Neuronal stem cell (in vitro differentiated cells): ENCODE measurements at regions not wholly inside any gene's neighbourhood (a gene's known extent, or its start where the extent isn't known, plus 50 kb on each side); places are given as distances from the start of the nearest gene placed in this dataset.

Experiments used
- DNase-seq: peaks from one replicate; pipeline ENCODE4 v3.0.0-alpha.2; 2013; ENCODE audit warnings: low spot score
- H2AFZ ChIP-seq: one replicate; pipeline ENCODE4 v1.6.1; 2013; ENCODE audit warnings: mild to moderate bottlenecking, low read length, inconsistent platforms
- H2AK5ac ChIP-seq: 2 replicates; pipeline ENCODE4 v1.6.1; 2013; ENCODE audit warnings: low read depth, mild to moderate bottlenecking, inconsistent platforms, low read length, moderate library complexity, mixed read lengths
- H2BK120ac ChIP-seq: 2 replicates; pipeline ENCODE4 v1.6.1; 2013; ENCODE audit warnings: low read depth, mild to moderate bottlenecking, inconsistent platforms, low read length, moderate library complexity, mixed read lengths
- H2BK12ac ChIP-seq: one replicate; pipeline ENCODE4 v1.6.1; 2013; ENCODE audit warnings: low read length, inconsistent platforms
- H2BK15ac ChIP-seq: 2 replicates; pipeline ENCODE4 v1.6.1; 2013; ENCODE audit warnings: mild to moderate bottlenecking, low read length, inconsistent platforms, mixed read lengths
- H2BK5ac ChIP-seq: one replicate; pipeline ENCODE4 v1.6.1; 2013; ENCODE audit warnings: inconsistent platforms, mild to moderate bottlenecking, low read length, moderate library complexity
- H3K14ac ChIP-seq: one replicate; pipeline ENCODE4 v1.6.1; 2013; ENCODE audit warnings: low read length, inconsistent platforms
- H3K18ac ChIP-seq: 2 replicates; pipeline ENCODE4 v1.6.1; 2013; ENCODE audit warnings: low read length, inconsistent platforms
- H3K23ac ChIP-seq: 2 replicates; pipeline ENCODE4 v1.6.1; 2013; ENCODE audit warnings: low read depth, mild to moderate bottlenecking, mixed read lengths, low read length, inconsistent platforms; ENCODE audit not compliant: poor library complexity
- H3K27ac ChIP-seq: replicated peaks from 3 replicates; pipeline ENCODE4 v1.5.1; 2013; ENCODE audit warnings: low read length, inconsistent platforms
- H3K27me3 ChIP-seq, 3 experiments: 2 replicates each; pipeline ENCODE4 v1.6.1; 2013; ENCODE audit warnings: low read length in 3 of 3, mild to moderate bottlenecking in 2 of 3, inconsistent platforms in 1 of 3, low read depth in 1 of 3, mixed read lengths in 1 of 3, moderate library complexity in 1 of 3; ENCODE audit not compliant: control insufficient read depth in 3 of 3, insufficient read depth in 3 of 3
- H3K36me3 ChIP-seq, 2 donors: replicated peaks in 1 of 2; 2 replicates each; pipeline ENCODE4 v1.6.1; 2013; ENCODE audit warnings: low read length in 2 of 2; ENCODE audit not compliant: control insufficient read depth in 2 of 2, insufficient read depth in 2 of 2
- H3K4ac ChIP-seq: 2 replicates; pipeline ENCODE4 v1.6.1; 2013; ENCODE audit warnings: inconsistent platforms, mild to moderate bottlenecking, low read length, moderate library complexity
- H3K4me1 ChIP-seq, 2 donors: 1 replicate in 1 of 2; 2 replicates in 1 of 2; pipeline ENCODE4 v1.6.1; 2013; ENCODE audit warnings: low read length in 2 of 2, low read depth in 1 of 2; ENCODE audit not compliant: control insufficient read depth in 2 of 2, insufficient read depth in 1 of 2
- H3K4me2 ChIP-seq: one replicate; pipeline ENCODE4 v1.6.1; 2013; ENCODE audit warnings: mild to moderate bottlenecking, low read length, inconsistent platforms; ENCODE audit not compliant: insufficient read depth, poor library complexity, severe bottlenecking
- H3K4me3 ChIP-seq, 2 donors: 2 replicates each; pipeline ENCODE4 v1.5.1; 2013; ENCODE audit warnings: low read length in 2 of 2, mild to moderate bottlenecking in 2 of 2, inconsistent platforms in 1 of 2, moderate library complexity in 1 of 2
- H3K79me1 ChIP-seq: one replicate; pipeline ENCODE4 v1.6.1; 2013; ENCODE audit warnings: low read depth, mild to moderate bottlenecking, inconsistent platforms, low read length, moderate library complexity
- H3K9ac ChIP-seq: one replicate; pipeline ENCODE4 v1.6.1; 2013; ENCODE audit warnings: mild to moderate bottlenecking, low read depth, low read length, inconsistent platforms; ENCODE audit not compliant: poor library complexity
- H3K9me3 ChIP-seq, 2 donors: replicated peaks in 1 of 2; 2 replicates each; pipeline versions ENCODE3 to v1.6.1; 2013; ENCODE audit warnings: low read length in 2 of 2, mild to moderate bottlenecking in 2 of 2, inconsistent platforms in 1 of 2, low read depth in 1 of 2, mixed read lengths in 1 of 2, moderate library complexity in 1 of 2; ENCODE audit not compliant: control insufficient read depth in 2 of 2, insufficient read depth in 1 of 2
- H4K8ac ChIP-seq: one replicate; pipeline ENCODE4 v1.6.1; 2013; ENCODE audit warnings: low read depth, mild to moderate bottlenecking, inconsistent platforms, low read length, moderate library complexity
- H4K91ac ChIP-seq: one replicate; pipeline ENCODE4 v1.6.1; 2013; ENCODE audit warnings: low read length, low read depth, mild to moderate bottlenecking, inconsistent platforms; ENCODE audit not compliant: poor library complexity
- WGBS, 2 donors: extraction: QIAGEN DNeasy Blood & Tissue Kit; methylation state at CpG; one replicate each; pipeline ENCODE4 v1.1.7; 2013; ENCODE audit warnings: missing lambda C conversion rate in 2 of 2, mixed read lengths in 1 of 2; ENCODE audit not compliant: insufficient read length in 2 of 2, insufficient replicate concordance in 1 of 2; ENCODE audit errors: extremely low coverage in 2 of 2; 5-methylcytosine and 5-hydroxymethylcytosine counted together

GRCh38 chr9:110129425-110129824, 78.5 kb downstream of the C9orf152 start:
- H3K27me3 ChIP-seq, result no peaks in the 10 kb centered on the region
- H2AFZ ChIP-seq, result no peak overlapping the region
- H3K4me1 ChIP-seq, result peaks cover 27 to 52% of the 10 kb centered on the region in 2 donors
- no peak for DNase-seq
- no peak overlapping the region for H3K4me2 ChIP-seq
- H3K9me3 ChIP-seq, result no peaks in the 10 kb centered on the region
- H3K4ac ChIP-seq, result no peak overlapping the region
- H3K27ac ChIP-seq, result no peak overlapping the region
- H2AK5ac ChIP-seq, result no peak overlapping the region
- no peaks in the 10 kb centered on the region for H3K79me1 ChIP-seq
- H4K91ac ChIP-seq, result no peak overlapping the region
- H2BK15ac ChIP-seq, result no peak overlapping the region
- no peak overlapping the region for H4K8ac ChIP-seq
- peaks cover 0 to 39% of the 10 kb centered on the region in 2 donors for H3K36me3 ChIP-seq
- H2BK12ac ChIP-seq, result no peak overlapping the region
- no peak overlapping the region for H3K23ac ChIP-seq
- no peak overlapping the region for H3K9ac ChIP-seq
- no CpG with 5 or more reads among the region's 1 CpG for WGBS, 2 donors
- no peak overlapping the region for H3K4me3 ChIP-seq
- H2BK120ac ChIP-seq, result no peak overlapping the region
- H3K18ac ChIP-seq, result no peak overlapping the region
- H3K14ac ChIP-seq, result no peak overlapping the region
- H2BK5ac ChIP-seq, result no peak overlapping the region

- Histone ChIP-seq H2BK120ac (no peak overlapping the region), H3K9ac (no peak overlapping the region), H3K14ac (no peak overlapping the region), H3K9me3 (no peaks in the 10 kb centered on the region), H3K18ac (no peak overlapping the region), H3K4me3 (no peak overlapping the region), H2BK12ac (no peak overlapping the region), H4K91ac (no peak overlapping the region), H3K27ac (no peak overlapping the region), H2BK15ac (no peak overlapping the region), H3K4me2 (no peak overlapping the region), H4K8ac (no peak overlapping the region), H3K4ac (no peak overlapping the region), H2AFZ (no peak overlapping the region), H3K79me1 (no peaks in the 10 kb centered on the region), H3K4me1 (peaks cover 20 to 47% of the 10 kb centered on the region in 2 donors), H2AK5ac (no peak overlapping the region), H2BK5ac (no peak overlapping the region), H3K23ac (no peak overlapping the region), H3K27me3 (no peaks in the 10 kb centered on the region), H3K36me3 (peaks cover 0 to 39% of the 10 kb centered on the region in 2 donors)
- WGBS, 2 donors, result no CpG with 5 or more reads among the region's 3 CpGs
- DNase-seq, result no peak
These were observed 77.7 kb downstream of the C9orf152 start for GRCh38 chr9:110130211-110130610.

GRCh38 chr9:110130791-110131416, 77.1 kb downstream of the C9orf152 start:
- no peak overlapping the region for H3K14ac ChIP-seq

GRCh38 chr9:110131499-110131898, 76.5 kb downstream of the C9orf152 start:
- H2BK120ac ChIP-seq, result no peak overlapping the region
- H4K8ac ChIP-seq, result no peak overlapping the region
- no peaks in the 10 kb centered on the region for H3K27me3 ChIP-seq
- H2BK12ac ChIP-seq, result no peak overlapping the region
- H3K18ac ChIP-seq, result no peak overlapping the region
- no CpG with 5 or more reads among the region's 2 CpGs for WGBS, 2 donors
- peak; percentile 38 for DNase-seq
- H3K4ac ChIP-seq, result no peak overlapping the region
- no peak overlapping the region for H3K23ac ChIP-seq
- no peak overlapping the region for H2BK15ac ChIP-seq
- no peak overlapping the region for H3K4me3 ChIP-seq
- H3K9ac ChIP-seq, result no peak overlapping the region
- H3K36me3 ChIP-seq, result peaks cover 6 to 52% of the 10 kb centered on the region in 2 donors
- no peak overlapping the region for H3K4me2 ChIP-seq
- H2BK5ac ChIP-seq, result no peak overlapping the region
- H4K91ac ChIP-seq, result no peak overlapping the region
- H3K27ac ChIP-seq, result peak overlapping the region; percentile 60
- no peak overlapping the region for H3K14ac ChIP-seq
- no peak overlapping the region for H2AFZ ChIP-seq
- H2AK5ac ChIP-seq, result no peak overlapping the region
- H3K4me1 ChIP-seq, result peaks cover 10 to 37% of the 10 kb centered on the region in 2 donors
- no peaks in the 10 kb centered on the region for H3K79me1 ChIP-seq
- no peaks in the 10 kb centered on the region for H3K9me3 ChIP-seq

More at GRCh38 chr9:110130791-110131416, 77.1 kb downstream of the C9orf152 start:
- Histone ChIP-seq H2BK12ac (no peak overlapping the region), H3K9ac (no peak overlapping the region), H3K36me3 (peaks cover 0 to 46% of the 10 kb centered on the region in 2 donors), H2AFZ (no peak overlapping the region), H3K23ac (no peak overlapping the region), H3K9me3 (no peaks in the 10 kb centered on the region), H2BK15ac (no peak overlapping the region), H3K18ac (no peak overlapping the region), H3K4me1 (peaks cover 14 to 41% of the 10 kb centered on the region in 2 donors), H3K27me3 (no peaks in the 10 kb centered on the region), H2BK5ac (no peak overlapping the region), H3K79me1 (no peaks in the 10 kb centered on the region), H3K4ac (no peak overlapping the region), H3K4me3 (no peak overlapping the region), H3K27ac (peak overlapping the region; percentile 36), H3K4me2 (no peak overlapping the region), H4K8ac (no peak overlapping the region), H2BK120ac (no peak overlapping the region), H4K91ac (no peak overlapping the region), H2AK5ac (no peak overlapping the region)
- WGBS, 2 donors, result no CpG with 5 or more reads among the region's 6 CpGs
- DNase-seq, result no peak
